ENCODE measurements at regions not wholly inside any gene's neighbourhood (a gene's known extent, or its start where the extent isn't known, plus 50 kb on each side); places are given as distances from the start of the nearest gene placed in this dataset.

- TF ChIP-seq MAX (IDR thresholded peaks at IDR 0.05) (0 out of 2 replicates have a peak, but pooled peaks have one; percentile 7), E2F6 (IDR thresholded peaks at IDR 0.05) (0 out of 2 replicates have a peak, but pooled peaks have one; percentile 11), RAD21 (IDR thresholded peaks at IDR 0.05 in 1 of 2, conservative IDR thresholded peaks at IDR 0.05 in 1 of 2; ENCODE audit: low read depth in 2 of 2, low read length in 2 of 2) (peak; percentile 59 to 73), JUND (IDR thresholded peaks at IDR 0.05; ENCODE audit: low read length) (0 out of 2 replicates have a peak, but pooled peaks have one; percentile 25), JUN (IDR thresholded peaks at IDR 0.05; ENCODE audit: low read depth, low read length) (no peak), CREB1 (IDR thresholded peaks at IDR 0.05) (peak; percentile 61)
Observed at GRCh38 chr12:130281153-130281799, 56.4 kb upstream of the PIWIL1 start (continued).

Measured in H1 (cell line).